GM19023 (cell line): ENCODE measurements at regions not wholly inside any gene's neighbourhood (a gene's known extent, or its start where the extent isn't known, plus 50 kb on each side); places are given as distances from the start of the nearest gene placed in this dataset.
"Not testable (repeated sequence)": the region's sequence is repeated elsewhere in the genome, so short reads cannot be mapped to it uniquely, and the experiment has no call there.

Experiments used
- ATAC-seq: cut with Tn5 transposase; IDR thresholded peaks from one replicate; pipeline ENCODE4 v1.9.1; 2021; ENCODE audit warnings: mild to moderate bottlenecking, moderate library complexity; ENCODE audit not compliant: unreplicated experiment

DNA sequence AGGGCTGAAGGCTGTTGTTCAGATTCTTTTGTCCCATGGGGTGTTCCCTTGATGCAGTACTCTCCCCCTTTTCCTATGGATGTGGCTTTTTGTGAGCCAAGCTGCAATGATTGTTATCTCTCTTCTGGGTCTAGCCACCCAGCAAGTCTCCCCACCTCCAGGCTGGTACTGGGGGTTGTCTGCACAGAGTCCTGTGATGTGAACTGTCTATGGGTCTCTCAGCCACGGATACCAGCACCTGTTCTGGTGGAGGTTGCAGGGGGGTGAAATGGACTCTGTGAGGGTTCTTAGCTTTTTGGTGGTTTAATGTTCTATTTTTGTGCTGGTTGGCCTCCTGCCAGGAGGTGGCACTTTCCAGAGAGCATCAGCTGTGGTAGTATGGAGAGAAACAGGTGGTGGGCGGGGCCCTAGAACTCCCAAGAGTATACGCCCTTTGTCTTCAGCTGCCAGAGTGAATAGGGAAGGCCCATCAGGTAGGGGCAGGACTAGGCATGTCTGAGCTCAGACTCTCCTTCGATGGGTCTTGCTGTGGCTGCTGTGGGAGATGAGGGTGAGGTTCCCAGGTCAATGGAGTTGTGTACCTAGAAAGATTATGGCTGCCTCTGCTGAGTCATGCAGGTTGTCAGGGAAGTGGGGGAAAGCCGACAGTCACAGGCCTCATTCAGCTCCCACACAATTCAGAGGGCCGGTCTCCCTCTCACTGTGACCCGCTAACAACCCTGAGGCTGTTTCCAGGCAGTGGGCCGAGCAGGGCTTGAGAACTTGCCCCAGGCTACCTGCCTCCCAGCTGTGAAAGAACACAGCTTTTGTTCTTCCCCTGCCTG, 87.4 kb downstream of the DLEU7 start:
- ATAC-seq = not testable (repeated sequence)

DNA sequence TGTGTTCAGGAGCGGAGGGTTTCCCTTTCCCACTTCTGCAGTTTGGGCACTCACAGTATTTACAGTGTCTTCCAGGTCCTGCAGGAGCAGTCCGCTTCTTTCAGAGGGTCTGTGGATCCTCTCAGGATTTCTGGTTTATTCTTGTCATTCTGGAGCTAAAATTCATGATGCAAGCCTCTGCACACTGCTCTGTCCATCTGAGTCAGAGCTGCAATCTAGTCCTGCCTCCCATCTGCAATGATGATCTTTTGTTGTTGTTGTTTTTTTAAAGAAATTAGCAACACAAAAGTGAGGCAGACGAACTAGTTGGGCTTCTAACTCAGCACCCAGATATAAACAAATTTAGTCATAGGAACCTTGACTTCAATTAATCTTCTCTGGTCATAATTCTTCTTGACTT, 86.5 kb downstream of the DLEU7 start:
- no peak for ATAC-seq

DNA sequence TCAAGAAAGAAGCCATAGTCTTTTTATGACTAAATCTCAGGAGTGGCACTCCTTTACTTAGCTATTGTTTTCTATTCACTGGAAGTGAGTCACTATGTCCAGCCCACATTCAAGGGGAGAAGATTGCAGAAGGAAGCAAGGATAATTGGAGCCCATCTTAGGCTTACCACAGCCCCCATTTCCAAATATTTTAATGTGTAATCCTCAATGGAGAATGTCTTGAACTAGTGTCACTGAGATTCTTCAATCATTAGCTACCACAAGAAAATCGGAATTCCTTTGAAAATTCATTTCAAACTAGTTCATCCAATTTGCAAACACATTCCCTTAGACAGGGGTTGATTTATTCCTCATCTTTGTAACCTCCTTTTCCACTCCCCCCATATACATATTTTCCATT, 84.7 kb downstream of the DLEU7 start:
- no peak for ATAC-seq

DNA sequence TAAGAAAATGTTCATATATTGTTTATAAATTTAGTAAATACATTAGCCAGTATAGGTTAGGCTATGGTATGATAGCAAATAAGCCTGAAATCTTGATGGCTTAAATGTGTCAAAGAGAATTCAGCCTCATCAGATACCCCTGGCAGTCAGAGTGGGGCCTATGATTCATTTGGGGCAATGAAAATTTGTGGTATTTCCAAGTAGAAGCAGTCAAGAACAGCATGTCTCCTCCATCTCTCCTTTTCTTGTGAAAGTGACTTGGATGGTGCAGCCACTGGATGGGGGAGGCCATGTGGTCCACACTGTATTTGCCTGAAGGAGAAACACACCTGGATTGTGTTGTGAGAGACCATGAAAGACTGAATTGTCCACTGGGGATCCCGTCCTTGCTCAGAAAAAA, 82.7 kb downstream of the DLEU7 start:
- ATAC-seq = no peak

DNA sequence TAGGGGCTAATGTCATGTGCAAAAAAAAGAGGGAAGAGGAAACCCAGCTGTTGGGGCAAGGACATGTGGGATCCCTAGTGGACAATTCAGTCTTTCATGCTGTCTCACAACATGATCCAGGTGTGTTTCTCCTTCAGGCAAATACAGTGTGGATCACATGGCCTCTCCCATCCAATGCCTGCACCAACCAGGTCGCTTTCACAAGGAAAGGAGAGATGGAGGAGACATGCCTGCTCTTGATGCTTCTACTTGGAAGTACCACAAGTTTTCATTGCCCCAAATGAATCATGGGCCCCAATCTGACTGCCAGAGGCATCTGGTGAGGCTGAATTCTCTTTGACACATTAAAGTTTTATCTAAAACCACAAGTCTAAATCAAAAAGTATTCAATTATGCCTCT, 82.1 kb downstream of the DLEU7 start:
- no peak for ATAC-seq

DNA sequence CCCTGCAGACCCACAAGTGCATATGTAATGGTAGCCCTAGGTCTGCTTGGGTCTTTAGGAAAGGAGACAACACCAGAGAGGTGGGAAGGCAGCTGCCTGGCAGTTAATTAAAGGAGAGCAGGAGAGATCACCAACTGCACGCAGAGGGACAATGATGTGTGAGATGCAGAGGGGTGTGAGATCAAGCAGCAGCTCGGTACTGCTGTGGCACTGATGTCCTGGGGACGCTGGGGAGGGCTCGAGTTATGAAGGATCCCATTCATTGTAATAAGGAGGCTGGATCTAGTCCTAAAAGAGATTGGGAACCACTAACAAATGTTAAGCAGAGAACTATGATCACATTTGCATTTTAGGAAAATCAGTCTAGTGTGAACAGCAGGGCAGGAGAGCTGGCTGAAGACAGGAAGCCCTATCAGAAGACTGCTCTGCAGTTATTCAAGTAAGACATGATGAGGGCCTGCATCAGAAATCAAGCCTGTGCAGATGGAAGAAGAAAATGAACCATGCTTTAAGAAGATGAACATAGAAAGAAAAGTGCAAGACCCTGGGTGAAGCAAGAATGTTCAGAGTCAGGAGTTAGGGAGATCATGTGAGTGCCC, 80.4 kb downstream of the DLEU7 start:
- no peak for ATAC-seq

DNA sequence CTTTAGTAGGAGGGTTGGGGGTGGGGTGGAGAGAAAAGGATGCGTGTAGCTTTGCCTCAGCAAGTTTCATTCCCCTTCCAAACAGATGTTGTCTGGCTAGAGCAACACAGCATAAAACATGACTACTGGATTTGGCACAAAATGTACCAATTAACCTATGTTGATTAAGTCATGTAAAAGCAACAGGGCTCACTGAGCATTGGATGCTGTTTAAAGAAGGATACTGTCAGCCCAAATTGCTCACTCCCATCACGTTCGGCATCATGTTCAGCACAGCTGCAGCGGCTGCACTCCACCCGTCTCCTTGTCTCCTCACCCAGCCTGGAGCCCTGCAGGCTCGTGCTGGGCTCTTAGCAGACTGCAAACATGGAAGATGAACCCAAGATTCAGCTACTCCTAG, 77.5 kb downstream of the DLEU7 start:
- no peak for ATAC-seq

DNA sequence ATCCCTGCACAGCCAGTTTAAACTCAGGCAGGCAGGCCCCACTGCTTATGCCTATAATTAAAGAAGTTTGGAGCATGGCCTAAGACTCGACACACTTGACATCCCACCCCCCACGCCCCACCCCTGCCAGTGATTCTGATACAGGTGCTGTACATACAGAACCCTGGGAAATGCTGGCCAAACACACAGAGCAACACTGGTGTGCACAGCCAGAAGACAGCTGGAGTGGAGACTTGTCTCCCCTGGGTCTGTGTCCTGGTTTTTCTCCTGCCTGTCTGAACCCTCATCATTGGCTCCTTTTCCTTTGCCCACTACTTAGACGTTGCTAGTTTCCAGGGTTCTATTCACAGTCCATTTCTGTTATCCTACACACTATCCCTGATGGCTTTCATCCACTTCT, 76.8 kb downstream of the DLEU7 start:
- ATAC-seq = no peak

DNA sequence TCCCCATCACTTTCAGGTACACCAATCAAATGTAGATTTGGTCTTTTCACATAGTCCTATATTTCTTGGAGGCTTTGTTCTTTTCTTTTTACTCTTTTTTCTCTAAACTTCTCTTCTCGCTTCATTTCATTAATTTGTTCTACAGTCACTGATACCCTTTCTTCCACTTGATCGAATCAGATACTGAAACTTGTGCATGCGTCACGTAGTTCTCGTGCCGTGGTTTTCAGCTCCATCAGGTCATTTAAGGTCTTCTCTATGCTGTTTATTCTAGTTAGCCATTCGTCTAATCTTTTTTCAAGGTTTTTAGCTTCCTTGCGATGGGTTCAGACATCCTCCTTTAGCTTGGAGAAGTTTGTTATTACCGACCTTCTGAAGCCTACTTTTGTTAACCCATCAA, 70.6 kb downstream of the DLEU7 start:
- not testable (repeated sequence) for ATAC-seq
